ENCODE measurements at regions not wholly inside any gene's neighbourhood (a gene's known extent, or its start where the extent isn't known, plus 50 kb on each side); places are given as distances from the start of the nearest gene placed in this dataset.

DNA sequence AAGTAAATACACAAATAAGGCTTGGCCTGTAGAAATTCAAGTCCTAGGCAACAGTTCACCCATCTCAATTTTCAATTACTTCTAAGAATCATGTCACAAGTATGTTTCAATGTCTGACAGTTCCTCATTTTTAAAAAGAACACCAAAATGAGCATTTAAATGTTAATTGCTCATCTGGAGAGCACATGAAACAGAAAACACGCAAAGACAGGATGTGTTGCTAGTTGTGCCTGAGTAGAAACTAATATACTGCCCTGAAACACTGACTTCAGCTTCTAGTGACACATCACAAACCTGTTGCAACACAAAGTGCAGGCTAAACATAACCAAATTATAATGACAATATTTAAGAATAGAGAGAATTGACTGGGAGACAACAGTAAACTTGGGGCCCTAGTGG lies 167.3 kb upstream of the THBS1 start:
- Histone ChIP-seq H3K36me3 (no peaks in the 10 kb centered on the region), H3K4me3 (no peak overlapping the region), H3K27ac (no peak overlapping the region), H3K27me3 (no peaks in the 10 kb centered on the region), H3K9me3 (peaks cover 0 to 8% (median 0%) of the 10 kb centered on the region in 3 donors), H3K4me1 (peaks cover 0 to 29% (median 7%) of the 10 kb centered on the region in 3 donors)
- 21 to 25% methylated on average over 1 of the region's 1 CpG for WGBS, 2 donors
- TF ChIP-seq, protein P1, sequence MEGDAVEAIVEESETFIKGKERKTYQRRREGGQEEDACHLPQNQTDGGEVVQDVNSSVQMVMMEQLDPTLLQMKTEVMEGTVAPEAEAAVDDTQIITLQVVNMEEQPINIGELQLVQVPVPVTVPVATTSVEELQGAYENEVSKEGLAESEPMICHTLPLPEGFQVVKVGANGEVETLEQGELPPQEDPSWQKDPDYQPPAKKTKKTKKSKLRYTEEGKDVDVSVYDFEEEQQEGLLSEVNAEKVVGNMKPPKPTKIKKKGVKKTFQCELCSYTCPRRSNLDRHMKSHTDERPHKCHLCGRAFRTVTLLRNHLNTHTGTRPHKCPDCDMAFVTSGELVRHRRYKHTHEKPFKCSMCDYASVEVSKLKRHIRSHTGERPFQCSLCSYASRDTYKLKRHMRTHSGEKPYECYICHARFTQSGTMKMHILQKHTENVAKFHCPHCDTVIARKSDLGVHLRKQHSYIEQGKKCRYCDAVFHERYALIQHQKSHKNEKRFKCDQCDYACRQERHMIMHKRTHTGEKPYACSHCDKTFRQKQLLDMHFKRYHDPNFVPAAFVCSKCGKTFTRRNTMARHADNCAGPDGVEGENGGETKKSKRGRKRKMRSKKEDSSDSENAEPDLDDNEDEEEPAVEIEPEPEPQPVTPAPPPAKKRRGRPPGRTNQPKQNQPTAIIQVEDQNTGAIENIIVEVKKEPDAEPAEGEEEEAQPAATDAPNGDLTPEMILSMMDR (IDR thresholded peaks at IDR 0.05): no peak
- no peak for TF ChIP-seq POLR2A (IDR thresholded peaks at IDR 0.05)
- intact Hi-C loops (cut with DNase I): no loop called here
- DNase-seq: no peak

DNA sequence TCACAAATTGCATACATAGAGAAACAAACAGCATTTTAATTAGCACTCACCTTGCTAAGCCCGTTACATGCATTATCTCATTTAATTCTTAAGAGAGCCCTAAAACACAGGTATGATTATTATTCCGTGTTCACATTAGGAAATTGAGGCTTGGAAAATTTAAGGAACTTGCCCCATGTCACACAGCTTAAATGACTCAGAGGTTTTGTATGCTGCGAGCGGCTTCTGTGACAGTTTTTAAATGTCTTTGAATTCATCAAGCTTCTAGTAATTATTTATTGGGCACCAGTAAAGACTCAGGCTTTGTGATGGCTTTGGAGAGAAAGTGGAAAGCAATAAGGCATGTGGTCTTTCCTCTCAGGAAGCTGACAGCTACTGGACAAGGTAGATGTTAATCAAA lies 166.7 kb upstream of the THBS1 start:
- Histone ChIP-seq H3K27ac (no peak overlapping the region), H3K9me3 (peaks cover 0 to 8% (median 0%) of the 10 kb centered on the region in 3 donors), H3K4me1 (peaks cover 0 to 33% (median 7%) of the 10 kb centered on the region in 3 donors), H3K27me3 (no peaks in the 10 kb centered on the region), H3K36me3 (no peaks in the 10 kb centered on the region), H3K4me3 (no peak overlapping the region)
- 66 to 93% methylated on average over 4 of the region's 4 CpGs for WGBS, 2 donors
- TF ChIP-seq POLR2A (IDR thresholded peaks at IDR 0.05): no peak
- TF ChIP-seq, protein P1 (IDR thresholded peaks at IDR 0.05): no peak
- DNase-seq: no peak
- intact Hi-C loops (cut with DNase I): no loop called here

DNA sequence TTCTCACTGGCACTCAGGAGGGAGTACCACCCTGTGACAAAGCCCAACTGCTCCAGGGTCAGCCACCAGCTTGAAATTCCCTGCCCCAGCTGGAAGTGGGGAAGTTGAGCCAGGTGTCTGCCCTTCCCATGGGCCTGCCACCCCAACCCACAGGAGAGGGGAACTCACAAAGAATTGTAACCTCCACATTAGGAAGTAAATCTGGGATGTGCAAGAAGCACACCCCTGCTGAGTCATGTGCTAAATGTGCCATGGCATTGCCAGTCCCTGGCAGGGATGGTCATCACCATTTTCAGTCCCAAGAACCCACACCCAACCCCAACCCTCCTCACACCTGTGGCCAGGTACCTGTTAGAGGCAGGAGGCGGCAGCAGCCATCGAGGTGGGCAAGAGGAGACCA lies 165.2 kb upstream of the THBS1 start:
- H3K27me3 ChIP-seq: no peaks in the 10 kb centered on the region
- no peak overlapping the region for H3K27ac ChIP-seq
- no peak for DNase-seq
- peaks cover 0 to 8% (median 0%) of the 10 kb centered on the region in 3 donors for H3K9me3 ChIP-seq
- intact Hi-C loops (cut with DNase I): no loop called here
- H3K36me3 ChIP-seq: no peaks in the 10 kb centered on the region
- H3K4me1 ChIP-seq: peaks cover 3 to 44% (median 7%) of the 10 kb centered on the region in 3 donors
- WGBS, 2 donors: no CpG with 5 or more reads among the region's 2 CpGs
- no peak overlapping the region for H3K4me3 ChIP-seq
- TF ChIP-seq, protein P1 (IDR thresholded peaks at IDR 0.05): no peak

DNA sequence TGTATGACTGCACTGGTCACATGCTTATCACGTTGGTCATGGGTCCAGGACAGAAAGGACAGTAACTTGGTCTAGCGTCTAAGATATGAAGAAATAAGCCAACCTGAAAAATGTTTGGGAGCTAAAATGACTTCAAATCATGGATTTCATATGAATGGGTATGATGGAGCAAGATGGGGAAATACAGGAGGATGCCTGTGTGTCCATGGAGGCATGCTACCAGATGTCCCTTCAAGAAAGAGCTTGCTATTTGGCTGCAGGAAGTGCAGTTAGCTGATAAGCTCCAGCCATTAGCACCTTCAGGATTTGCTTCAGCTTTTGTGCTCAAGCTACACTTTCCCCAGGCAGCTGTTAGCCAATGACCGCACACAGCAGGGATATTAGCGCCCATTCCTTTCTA lies 164.6 kb upstream of the THBS1 start:
- Histone ChIP-seq H3K9me3 (peaks cover 0 to 8% (median 0%) of the 10 kb centered on the region in 3 donors), H3K36me3 (no peaks in the 10 kb centered on the region), H3K4me1 (peaks cover 3 to 38% (median 7%) of the 10 kb centered on the region in 3 donors), H3K27me3 (no peaks in the 10 kb centered on the region), H3K4me3 (no peak overlapping the region), H3K27ac (no peak overlapping the region)
- DNase-seq: no peak
- TF ChIP-seq, protein P1 (IDR thresholded peaks at IDR 0.05): no peak
- TF ChIP-seq POLR2A (IDR thresholded peaks at IDR 0.05): no peak
- WGBS, 2 donors: 83 to 96% methylated on average over 4 of the region's 4 CpGs
- intact Hi-C loops (cut with DNase I): no loop called here

DNA sequence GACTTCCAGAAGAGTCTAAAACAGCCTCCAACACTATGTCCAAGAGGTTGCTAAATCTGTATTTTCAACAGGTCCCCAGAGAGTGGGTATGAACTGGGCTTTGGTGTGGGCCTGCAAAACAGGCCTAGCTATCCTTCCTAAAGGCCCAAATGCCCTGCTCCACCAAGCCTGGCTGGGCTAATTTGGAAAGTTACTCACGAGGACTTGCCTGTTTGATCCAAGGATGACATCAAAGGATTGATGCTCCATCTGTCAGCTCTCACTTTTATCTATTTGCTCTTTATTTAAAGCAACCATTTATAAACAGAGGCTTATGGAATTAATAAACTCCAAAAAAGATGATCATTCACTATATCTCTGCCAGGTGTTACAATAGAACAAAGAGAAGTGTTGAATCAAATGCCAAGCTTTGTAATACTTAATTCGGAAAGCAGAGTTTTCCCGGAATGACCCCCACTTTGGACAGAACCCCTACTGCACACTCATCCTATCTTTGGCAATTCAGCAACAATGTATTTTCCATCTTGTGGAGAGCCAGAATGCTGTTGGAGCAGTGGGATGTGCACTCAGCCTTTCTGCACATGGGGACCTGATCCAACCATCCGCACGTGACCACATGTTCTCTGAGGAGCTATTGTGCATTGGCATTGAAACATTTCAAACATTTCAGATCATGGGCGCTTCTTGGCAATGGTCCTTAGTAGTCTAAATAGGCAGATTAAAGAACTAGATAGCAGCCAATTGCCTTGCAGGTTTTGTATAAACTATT lies 163.3 kb upstream of the THBS1 start:
- H3K27me3 ChIP-seq: no peaks in the 10 kb centered on the region
- no peak overlapping the region for H3K4me3 ChIP-seq
- TF ChIP-seq, protein P1 (IDR thresholded peaks at IDR 0.05): no peak
- intact Hi-C loops (cut with DNase I): no loop called here
- WGBS, 2 donors: 17 to 41% methylated on average over 6 of the region's 6 CpGs
- peaks cover 0 to 8% (median 0%) of the 10 kb centered on the region in 3 donors for H3K9me3 ChIP-seq
- no peak for DNase-seq
- peaks cover 3 to 29% (median 7%) of the 10 kb centered on the region in 3 donors for H3K4me1 ChIP-seq
- H3K27ac ChIP-seq: peak overlapping the region in 1 of 4 donors; percentile 21
- H3K36me3 ChIP-seq: no peaks in the 10 kb centered on the region

All from esophagus squamous epithelium (tissue), 5 donors.